K562 (cell line): ENCODE measurements at regions not wholly inside any gene's neighbourhood (a gene's known extent, or its start where the extent isn't known, plus 50 kb on each side); places are given as distances from the start of the nearest gene placed in this dataset.

Experiments used
- BCLAF1 ChIP-seq, 2 experiments: fragments of 450-650 bp in 1 of 2; IDR thresholded peaks; 2 replicates each; pipeline ENCODE4 v1.6.1; 2011 to 2017; ENCODE audit warnings: low read depth in 2 of 2, antibody characterized with exemption in 1 of 2, borderline replicate concordance in 1 of 2, low read length in 1 of 2, mild to moderate bottlenecking in 1 of 2, mixed read lengths in 1 of 2; ENCODE audit not compliant: control insufficient read depth in 1 of 2
- FOXP4 ChIP-seq: sonication (generic); formaldehyde crosslinking; IDR thresholded peaks from 2 replicates; pipeline ENCODE4 v1.8.0; 2022; ENCODE audit warnings: mild to moderate bottlenecking, missing genetic modification reagents, borderline replicate concordance
- HNRNPK ChIP-seq: fragments of 200-400 bp; formaldehyde crosslinking; IDR thresholded peaks from one replicate; pipeline ENCODE4 v1.6.1; 2018; ENCODE audit warnings: mild to moderate bottlenecking, low read depth, low read length; ENCODE audit not compliant: poor library complexity, severe bottlenecking
- KDM4B ChIP-seq, 2 experiments: fragments of 450-650 bp in 1 of 2; sonication (generic) in 1 of 2; IDR thresholded peaks; 2 replicates each; pipeline ENCODE4 v1.6.1; 2016 to 2017; ENCODE audit warnings: borderline replicate concordance in 2 of 2, antibody characterized with exemption in 1 of 2, low read depth in 1 of 2, mild to moderate bottlenecking in 1 of 2
- NRF1 ChIP-seq, 2 experiments: fragments of 450-650 bp; IDR thresholded peaks in 1 of 2; conservative IDR thresholded peaks in 1 of 2; 2 replicates each; pipeline ENCODE4 v1.6.1; 2014; ENCODE audit warnings: mild to moderate bottlenecking in 2 of 2
- TCF3 ChIP-seq: sonication (generic); formaldehyde crosslinking; IDR thresholded peaks from 2 replicates; pipeline ENCODE4 v1.4.0; 2020; ENCODE audit warnings: mild to moderate bottlenecking, missing genetic modification reagents
- U2AF1 ChIP-seq: fragments of 200-400 bp; formaldehyde crosslinking; optimal IDR thresholded peaks from 2 replicates; pipeline ENCODE3; 2017; ENCODE audit warnings: mild to moderate bottlenecking, low read depth, low read length, moderate library complexity
- YY1 ChIP-seq, 3 experiments: IDR thresholded peaks; 2 replicates each; pipeline ENCODE4 v1.6.1; 2011; ENCODE audit warnings: low read length in 2 of 3, mild to moderate bottlenecking in 2 of 3, moderate library complexity in 2 of 3, borderline replicate concordance in 1 of 3, control low read depth in 1 of 3, low read depth in 1 of 3; ENCODE audit not compliant: insufficient read depth in 3 of 3, insufficient replicate concordance in 2 of 3, control insufficient read depth in 1 of 3, insufficient read length in 1 of 3; ENCODE audit errors: extremely low read depth in 1 of 3
- ZNF263 ChIP-seq: sonication (generic); formaldehyde crosslinking; IDR thresholded peaks from 2 replicates; pipeline ENCODE4 v1.8.0; 2022; ENCODE audit warnings: mild to moderate bottlenecking, missing genetic modification reagents, borderline replicate concordance

GRCh38 chr4:96366632-96367031 lies 526.7 kb downstream of the PDHA2 start:
- TF ChIP-seq NRF1 (conservative IDR thresholded peaks at IDR 0.05 in 1 of 2, IDR thresholded peaks at IDR 0.05 in 1 of 2) (no peak), U2AF1 (no peak), ZNF263 (no peak), BCLAF1 (IDR thresholded peaks at IDR 0.05; ENCODE audit: borderline replicate concordance in 1 of 2, control insufficient read depth in 1 of 2, low read depth in 2 of 2, low read length in 1 of 2) (no peak), YY1 (IDR thresholded peaks at IDR 0.05; ENCODE audit: borderline replicate concordance in 1 of 3, control insufficient read depth in 1 of 3, extremely low read depth in 1 of 3, insufficient read depth in 3 of 3, insufficient read length in 1 of 3, insufficient replicate concordance in 2 of 3, low read depth in 1 of 3, low read length in 2 of 3) (no peak), HNRNPK (no peak), FOXP4 (CRISPR knock-in tag) (no peak), KDM4B (IDR thresholded peaks at IDR 0.05; ENCODE audit: borderline replicate concordance in 2 of 2, low read depth in 1 of 2) (no peak), TCF3 (CRISPR knock-in tag) (no peak)
